GM23338 (cell line): ENCODE measurements at regions not wholly inside any gene's neighbourhood (a gene's known extent, or its start where the extent isn't known, plus 50 kb on each side); places are given as distances from the start of the nearest gene placed in this dataset.

Experiments used
- ATAC-seq: fragments of 200-7000 bp; cut with Tn5 transposase; 3 replicates; pipeline ENCODE4 v1.9.1; 2020
- DNase-seq: peaks from one replicate; pipeline ENCODE4 v3.0.0-alpha.2; 2015; ENCODE audit warnings: low spot score
- H2AFZ ChIP-seq: fragments of 200-600 bp; sonication (generic); 2 replicates; pipeline ENCODE4 v1.8.0; 2016; ENCODE audit warnings: antibody characterized with exemption, mild to moderate bottlenecking, moderate library complexity
- H3F3A ChIP-seq: fragments of 200-600 bp; sonication (generic); replicated peaks from 2 replicates; pipeline ENCODE4 v1.8.0; 2017; ENCODE audit warnings: antibody characterized with exemption, mixed run types, low read depth
- H3K27ac ChIP-seq: fragments of 200-600 bp; sonication (generic); 2 replicates; pipeline ENCODE4 v1.6.1; 2016; ENCODE audit warnings: low read depth
- H3K27me3 ChIP-seq: fragments of 200-600 bp; sonication (generic); 2 replicates; pipeline ENCODE4 v1.8.0; 2016; ENCODE audit warnings: mild to moderate bottlenecking, mixed run types, moderate library complexity; ENCODE audit not compliant: insufficient read depth
- H3K36me3 ChIP-seq: fragments of 200-600 bp; sonication (generic); 2 replicates; pipeline ENCODE4 v1.8.0; 2016; ENCODE audit warnings: mild to moderate bottlenecking; ENCODE audit not compliant: insufficient read depth
- H3K4me1 ChIP-seq: fragments of 200-600 bp; sonication (generic); 2 replicates; pipeline ENCODE4 v1.8.0; 2016; ENCODE audit warnings: mild to moderate bottlenecking, moderate library complexity; ENCODE audit not compliant: insufficient read depth
- H3K4me2 ChIP-seq: fragments of 200-600 bp; sonication (generic); 2 replicates; pipeline ENCODE4 v1.7.1; 2017; ENCODE audit warnings: mixed run types
- H3K4me3 ChIP-seq: fragments of 200-600 bp; sonication (generic); 2 replicates; pipeline ENCODE4 v1.6.1; 2016; ENCODE audit warnings: mixed run types
- H3K79me2 ChIP-seq: fragments of 200-600 bp; sonication (generic); replicated peaks from 2 replicates; pipeline ENCODE4 v1.8.0; 2017; ENCODE audit warnings: mild to moderate bottlenecking; ENCODE audit not compliant: insufficient read depth
- H3K9me2 ChIP-seq: fragments of 200-600 bp; sonication (generic); 2 replicates; pipeline ENCODE4 v1.8.0; 2017; ENCODE audit not compliant: insufficient read depth
- H4K20me1 ChIP-seq: fragments of 200-600 bp; sonication (generic); replicated peaks from 2 replicates; pipeline ENCODE4 v1.8.0; 2017; ENCODE audit warnings: mild to moderate bottlenecking; ENCODE audit not compliant: insufficient read depth
- H3K27ac Mint-ChIP-seq: 2 replicates; pipeline ENCODE4 v1.8.0; 2020; ENCODE audit warnings: inconsistent platforms, mild to moderate bottlenecking, moderate library complexity, mixed read lengths
- H3K27me3 Mint-ChIP-seq: 3 replicates; pipeline ENCODE4 v1.8.0; 2022; ENCODE audit warnings: low read depth, mild to moderate bottlenecking, moderate library complexity, mixed read lengths, inconsistent platforms; ENCODE audit not compliant: insufficient read depth, poor library complexity
- H3K36me3 Mint-ChIP-seq: 3 replicates; pipeline ENCODE4 v1.8.0; 2021; ENCODE audit warnings: low read depth, mild to moderate bottlenecking, inconsistent platforms, moderate library complexity, mixed read lengths
- H3K4me1 Mint-ChIP-seq: 3 replicates; pipeline ENCODE4 v1.8.0; 2020; ENCODE audit warnings: mild to moderate bottlenecking, inconsistent platforms, mixed read lengths
- H3K4me3 Mint-ChIP-seq: 3 replicates; pipeline ENCODE4 v1.8.0; 2021; ENCODE audit warnings: moderate library complexity, mild to moderate bottlenecking, inconsistent platforms, mixed read lengths
- H3K9me3 Mint-ChIP-seq: 3 replicates; pipeline ENCODE4 v1.8.0; 2020; ENCODE audit warnings: moderate library complexity, mild to moderate bottlenecking, inconsistent platforms, mixed read lengths
- CREB1 ChIP-seq: fragments of 250-450 bp; sonication (Bioruptor Pico); IDR thresholded peaks from 2 replicates; pipeline ENCODE4 v1.5.0; 2020; ENCODE audit warnings: low read depth, mild to moderate bottlenecking, moderate library complexity
- EZH2 ChIP-seq: fragments of 200-600 bp; sonication (generic); IDR thresholded peaks from one replicate; pipeline ENCODE4 v1.8.0; 2017; ENCODE audit warnings: antibody characterized with exemption, mild to moderate bottlenecking, low read depth; ENCODE audit not compliant: unreplicated experiment
- EZH2phosphoT487 ChIP-seq: fragments of 200-600 bp; sonication (generic); IDR thresholded peaks from one replicate; pipeline ENCODE4 v1.8.1; 2018; ENCODE audit warnings: antibody characterized with exemption; ENCODE audit not compliant: unreplicated experiment
- JUNB ChIP-seq: IDR thresholded peaks from one replicate; pipeline ENCODE4 v1.6.1; 2016; ENCODE audit warnings: antibody characterized with exemption; ENCODE audit not compliant: unreplicated experiment
- NANOG ChIP-seq: IDR thresholded peaks from 2 replicates; pipeline ENCODE4 v1.6.1; 2016; ENCODE audit warnings: antibody characterized with exemption, borderline replicate concordance
- POLR2AphosphoS5 ChIP-seq: IDR thresholded peaks from 2 replicates; pipeline ENCODE4 v1.6.1; 2016; ENCODE audit warnings: antibody characterized with exemption, low read depth
- STAT1 ChIP-seq: IDR thresholded peaks from one replicate; pipeline ENCODE4 v1.6.1; 2016; ENCODE audit warnings: antibody characterized with exemption; ENCODE audit not compliant: unreplicated experiment
- ZNF114 ChIP-seq: fragments of 250-450 bp; sonication (Bioruptor Pico); IDR thresholded peaks from 2 replicates; pipeline ENCODE4 v1.5.0; 2020; ENCODE audit warnings: mild to moderate bottlenecking, moderate library complexity
- ZNF331 ChIP-seq: fragments of 250-450 bp; sonication (Bioruptor Pico); IDR thresholded peaks from 2 replicates; pipeline ENCODE4 v1.5.0; 2020; ENCODE audit warnings: low read depth, mild to moderate bottlenecking, moderate library complexity
- TF ChIP-seq, protein P1 (sequence below), 2 experiments: fragments of 200-600 bp in 1 of 2; sonication (generic) in 1 of 2; conservative IDR thresholded peaks; 2 replicates each; pipeline versions ENCODE4 v1.5.1 to v1.6.1; 2016 to 2017; ENCODE audit warnings: antibody characterized with exemption in 2 of 2, low read depth in 2 of 2, mild to moderate bottlenecking in 2 of 2, moderate library complexity in 1 of 2
- TF ChIP-seq, protein P2 (sequence below): IDR thresholded peaks from 2 replicates; pipeline ENCODE4 v1.6.1; 2016; ENCODE audit warnings: antibody characterized with exemption
- TF ChIP-seq, protein P3 (sequence below): fragments of 250-450 bp; sonication (Bioruptor Pico); IDR thresholded peaks from 2 replicates; pipeline ENCODE4 v1.5.0; 2020; ENCODE audit warnings: mild to moderate bottlenecking, moderate library complexity
- TF ChIP-seq, protein P4 (sequence below): IDR thresholded peaks from one replicate; pipeline ENCODE4 v1.6.1; 2018; ENCODE audit warnings: antibody characterized with exemption; ENCODE audit not compliant: unreplicated experiment

DNA sequence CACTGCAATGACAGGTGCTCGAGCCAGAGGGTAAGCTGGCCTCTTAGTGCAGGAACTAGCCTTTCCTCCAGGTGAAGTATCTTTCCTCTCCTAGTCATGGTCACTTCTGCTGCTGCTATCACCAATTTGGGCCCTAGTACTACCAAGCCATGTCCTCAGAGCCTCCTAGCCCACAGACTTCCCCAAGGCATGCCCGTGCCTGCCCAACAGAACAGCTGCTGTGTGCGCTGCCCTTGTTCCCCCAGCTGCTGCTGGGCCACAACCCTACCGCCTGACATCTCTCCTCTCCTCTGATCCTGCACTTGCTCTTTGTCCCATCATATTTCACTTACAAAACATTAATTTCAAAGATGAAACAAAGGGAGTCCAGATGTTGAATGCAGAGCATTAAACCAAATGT lies 168.5 kb upstream of the FREM2 start:
- no peak overlapping the region for H3K27ac Mint-ChIP-seq
- no peaks in the 10 kb centered on the region for H3K27me3 ChIP-seq
- ATAC-seq, result no peak
- H3K4me2 ChIP-seq, result no peak overlapping the region
- H3K36me3 Mint-ChIP-seq, result peaks cover 18% of the 10 kb centered on the region
- no peak overlapping the region for H3K4me3 ChIP-seq
- no peaks in the 10 kb centered on the region for H3K79me2 ChIP-seq
- H3K27me3 Mint-ChIP-seq, result peaks cover 2% of the 10 kb centered on the region
- H3K9me3 Mint-ChIP-seq, result peaks cover 23% of the 10 kb centered on the region
- no peaks in the 10 kb centered on the region; the same call in 2 of the 3 replicates for H3K4me1 Mint-ChIP-seq
- H3K9me2 ChIP-seq, result no peaks in the 10 kb centered on the region
- H2AFZ ChIP-seq, result peak overlapping the region; percentile 70; the same call in 1 of the 2 replicates
- DNase-seq, result no peak
- no peaks in the 10 kb centered on the region for H4K20me1 ChIP-seq
- H3K4me3 Mint-ChIP-seq, result no peak overlapping the region
- H3K36me3 ChIP-seq, result peaks cover 4% of the 10 kb centered on the region; the same call in 1 of the 2 replicates
- TF ChIP-seq JUNB (no peak), ZNF114 (CRISPR knock-in tag) (no peak), POLR2AphosphoS5 (no peak), ZNF331 (CRISPR knock-in tag) (no peak), CREB1 (CRISPR knock-in tag) (no peak), EZH2 (no peak), EZH2phosphoT487 (no peak), NANOG (no peak), STAT1 (no peak)
- TF ChIP-seq, protein P1, sequence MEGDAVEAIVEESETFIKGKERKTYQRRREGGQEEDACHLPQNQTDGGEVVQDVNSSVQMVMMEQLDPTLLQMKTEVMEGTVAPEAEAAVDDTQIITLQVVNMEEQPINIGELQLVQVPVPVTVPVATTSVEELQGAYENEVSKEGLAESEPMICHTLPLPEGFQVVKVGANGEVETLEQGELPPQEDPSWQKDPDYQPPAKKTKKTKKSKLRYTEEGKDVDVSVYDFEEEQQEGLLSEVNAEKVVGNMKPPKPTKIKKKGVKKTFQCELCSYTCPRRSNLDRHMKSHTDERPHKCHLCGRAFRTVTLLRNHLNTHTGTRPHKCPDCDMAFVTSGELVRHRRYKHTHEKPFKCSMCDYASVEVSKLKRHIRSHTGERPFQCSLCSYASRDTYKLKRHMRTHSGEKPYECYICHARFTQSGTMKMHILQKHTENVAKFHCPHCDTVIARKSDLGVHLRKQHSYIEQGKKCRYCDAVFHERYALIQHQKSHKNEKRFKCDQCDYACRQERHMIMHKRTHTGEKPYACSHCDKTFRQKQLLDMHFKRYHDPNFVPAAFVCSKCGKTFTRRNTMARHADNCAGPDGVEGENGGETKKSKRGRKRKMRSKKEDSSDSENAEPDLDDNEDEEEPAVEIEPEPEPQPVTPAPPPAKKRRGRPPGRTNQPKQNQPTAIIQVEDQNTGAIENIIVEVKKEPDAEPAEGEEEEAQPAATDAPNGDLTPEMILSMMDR (conservative IDR thresholded peaks at IDR 0.05; ENCODE audit: low read depth in 2 of 2), result no peak
- TF ChIP-seq, protein P2, sequence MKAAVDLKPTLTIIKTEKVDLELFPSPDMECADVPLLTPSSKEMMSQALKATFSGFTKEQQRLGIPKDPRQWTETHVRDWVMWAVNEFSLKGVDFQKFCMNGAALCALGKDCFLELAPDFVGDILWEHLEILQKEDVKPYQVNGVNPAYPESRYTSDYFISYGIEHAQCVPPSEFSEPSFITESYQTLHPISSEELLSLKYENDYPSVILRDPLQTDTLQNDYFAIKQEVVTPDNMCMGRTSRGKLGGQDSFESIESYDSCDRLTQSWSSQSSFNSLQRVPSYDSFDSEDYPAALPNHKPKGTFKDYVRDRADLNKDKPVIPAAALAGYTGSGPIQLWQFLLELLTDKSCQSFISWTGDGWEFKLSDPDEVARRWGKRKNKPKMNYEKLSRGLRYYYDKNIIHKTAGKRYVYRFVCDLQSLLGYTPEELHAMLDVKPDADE, result no peak
- TF ChIP-seq, protein P3, sequence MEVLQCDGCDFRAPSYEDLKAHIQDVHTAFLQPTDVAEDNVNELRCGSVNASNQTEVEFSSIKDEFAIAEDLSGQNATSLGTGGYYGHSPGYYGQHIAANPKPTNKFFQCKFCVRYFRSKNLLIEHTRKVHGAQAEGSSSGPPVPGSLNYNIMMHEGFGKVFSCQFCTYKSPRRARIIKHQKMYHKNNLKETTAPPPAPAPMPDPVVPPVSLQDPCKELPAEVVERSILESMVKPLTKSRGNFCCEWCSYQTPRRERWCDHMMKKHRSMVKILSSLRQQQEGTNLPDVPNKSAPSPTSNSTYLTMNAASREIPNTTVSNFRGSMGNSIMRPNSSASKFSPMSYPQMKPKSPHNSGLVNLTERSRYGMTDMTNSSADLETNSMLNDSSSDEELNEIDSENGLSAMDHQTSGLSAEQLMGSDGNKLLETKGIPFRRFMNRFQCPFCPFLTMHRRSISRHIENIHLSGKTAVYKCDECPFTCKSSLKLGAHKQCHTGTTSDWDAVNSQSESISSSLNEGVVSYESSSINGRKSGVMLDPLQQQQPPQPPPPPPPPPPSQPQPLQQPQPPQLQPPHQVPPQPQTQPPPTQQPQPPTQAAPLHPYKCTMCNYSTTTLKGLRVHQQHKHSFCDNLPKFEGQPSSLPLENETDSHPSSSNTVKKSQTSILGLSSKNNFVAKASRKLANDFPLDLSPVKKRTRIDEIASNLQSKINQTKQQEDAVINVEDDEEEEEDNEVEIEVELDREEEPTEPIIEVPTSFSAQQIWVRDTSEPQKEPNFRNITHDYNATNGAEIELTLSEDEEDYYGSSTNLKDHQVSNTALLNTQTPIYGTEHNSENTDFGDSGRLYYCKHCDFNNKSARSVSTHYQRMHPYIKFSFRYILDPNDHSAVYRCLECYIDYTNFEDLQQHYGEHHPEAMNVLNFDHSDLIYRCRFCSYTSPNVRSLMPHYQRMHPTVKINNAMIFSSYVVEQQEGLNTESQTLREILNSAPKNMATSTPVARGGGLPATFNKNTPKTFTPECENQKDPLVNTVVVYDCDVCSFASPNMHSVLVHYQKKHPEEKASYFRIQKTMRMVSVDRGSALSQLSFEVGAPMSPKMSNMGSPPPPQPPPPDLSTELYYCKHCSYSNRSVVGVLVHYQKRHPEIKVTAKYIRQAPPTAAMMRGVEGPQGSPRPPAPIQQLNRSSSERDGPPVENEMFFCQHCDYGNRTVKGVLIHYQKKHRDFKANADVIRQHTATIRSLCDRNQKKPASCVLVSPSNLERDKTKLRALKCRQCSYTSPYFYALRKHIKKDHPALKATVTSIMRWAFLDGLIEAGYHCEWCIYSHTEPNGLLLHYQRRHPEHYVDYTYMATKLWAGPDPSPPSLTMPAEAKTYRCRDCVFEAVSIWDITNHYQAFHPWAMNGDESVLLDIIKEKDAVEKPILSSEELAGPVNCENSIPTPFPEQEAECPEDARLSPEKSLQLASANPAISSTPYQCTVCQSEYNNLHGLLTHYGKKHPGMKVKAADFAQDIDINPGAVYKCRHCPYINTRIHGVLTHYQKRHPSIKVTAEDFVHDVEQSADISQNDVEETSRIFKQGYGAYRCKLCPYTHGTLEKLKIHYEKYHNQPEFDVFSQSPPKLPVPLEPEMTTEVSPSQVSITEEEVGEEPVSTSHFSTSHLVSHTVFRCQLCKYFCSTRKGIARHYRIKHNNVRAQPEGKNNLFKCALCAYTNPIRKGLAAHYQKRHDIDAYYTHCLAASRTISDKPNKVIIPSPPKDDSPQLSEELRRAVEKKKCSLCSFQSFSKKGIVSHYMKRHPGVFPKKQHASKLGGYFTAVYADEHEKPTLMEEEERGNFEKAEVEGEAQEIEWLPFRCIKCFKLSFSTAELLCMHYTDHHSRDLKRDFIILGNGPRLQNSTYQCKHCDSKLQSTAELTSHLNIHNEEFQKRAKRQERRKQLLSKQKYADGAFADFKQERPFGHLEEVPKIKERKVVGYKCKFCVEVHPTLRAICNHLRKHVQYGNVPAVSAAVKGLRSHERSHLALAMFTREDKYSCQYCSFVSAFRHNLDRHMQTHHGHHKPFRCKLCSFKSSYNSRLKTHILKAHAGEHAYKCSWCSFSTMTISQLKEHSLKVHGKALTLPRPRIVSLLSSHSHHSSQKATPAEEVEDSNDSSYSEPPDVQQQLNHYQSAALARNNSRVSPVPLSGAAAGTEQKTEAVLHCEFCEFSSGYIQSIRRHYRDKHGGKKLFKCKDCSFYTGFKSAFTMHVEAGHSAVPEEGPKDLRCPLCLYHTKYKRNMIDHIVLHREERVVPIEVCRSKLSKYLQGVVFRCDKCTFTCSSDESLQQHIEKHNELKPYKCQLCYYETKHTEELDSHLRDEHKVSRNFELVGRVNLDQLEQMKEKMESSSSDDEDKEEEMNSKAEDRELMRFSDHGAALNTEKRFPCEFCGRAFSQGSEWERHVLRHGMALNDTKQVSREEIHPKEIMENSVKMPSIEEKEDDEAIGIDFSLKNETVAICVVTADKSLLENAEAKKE (CRISPR knock-in tag), result no peak
- TF ChIP-seq, protein P4, sequence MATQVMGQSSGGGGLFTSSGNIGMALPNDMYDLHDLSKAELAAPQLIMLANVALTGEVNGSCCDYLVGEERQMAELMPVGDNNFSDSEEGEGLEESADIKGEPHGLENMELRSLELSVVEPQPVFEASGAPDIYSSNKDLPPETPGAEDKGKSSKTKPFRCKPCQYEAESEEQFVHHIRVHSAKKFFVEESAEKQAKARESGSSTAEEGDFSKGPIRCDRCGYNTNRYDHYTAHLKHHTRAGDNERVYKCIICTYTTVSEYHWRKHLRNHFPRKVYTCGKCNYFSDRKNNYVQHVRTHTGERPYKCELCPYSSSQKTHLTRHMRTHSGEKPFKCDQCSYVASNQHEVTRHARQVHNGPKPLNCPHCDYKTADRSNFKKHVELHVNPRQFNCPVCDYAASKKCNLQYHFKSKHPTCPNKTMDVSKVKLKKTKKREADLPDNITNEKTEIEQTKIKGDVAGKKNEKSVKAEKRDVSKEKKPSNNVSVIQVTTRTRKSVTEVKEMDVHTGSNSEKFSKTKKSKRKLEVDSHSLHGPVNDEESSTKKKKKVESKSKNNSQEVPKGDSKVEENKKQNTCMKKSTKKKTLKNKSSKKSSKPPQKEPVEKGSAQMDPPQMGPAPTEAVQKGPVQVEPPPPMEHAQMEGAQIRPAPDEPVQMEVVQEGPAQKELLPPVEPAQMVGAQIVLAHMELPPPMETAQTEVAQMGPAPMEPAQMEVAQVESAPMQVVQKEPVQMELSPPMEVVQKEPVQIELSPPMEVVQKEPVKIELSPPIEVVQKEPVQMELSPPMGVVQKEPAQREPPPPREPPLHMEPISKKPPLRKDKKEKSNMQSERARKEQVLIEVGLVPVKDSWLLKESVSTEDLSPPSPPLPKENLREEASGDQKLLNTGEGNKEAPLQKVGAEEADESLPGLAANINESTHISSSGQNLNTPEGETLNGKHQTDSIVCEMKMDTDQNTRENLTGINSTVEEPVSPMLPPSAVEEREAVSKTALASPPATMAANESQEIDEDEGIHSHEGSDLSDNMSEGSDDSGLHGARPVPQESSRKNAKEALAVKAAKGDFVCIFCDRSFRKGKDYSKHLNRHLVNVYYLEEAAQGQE, result no peak
- H3F3A ChIP-seq, result no peaks in the 10 kb centered on the region
- H3K27ac ChIP-seq, result no peak overlapping the region
- no peaks in the 10 kb centered on the region for H3K4me1 ChIP-seq
